HCT116 (cell line): ENCODE measurements at regions not wholly inside any gene's neighbourhood (a gene's known extent, or its start where the extent isn't known, plus 50 kb on each side); places are given as distances from the start of the nearest gene placed in this dataset.

Experiments used
- CTCF ChIP-seq, 3 experiments: fragments of 200-600 bp in 1 of 3; sonication (generic) in 1 of 3; IDR thresholded peaks in 2 of 3; conservative IDR thresholded peaks in 1 of 3; 2 replicates each; pipeline ENCODE4 v1.5.1; 2012 to 2017; ENCODE audit warnings: low read depth in 2 of 3, low read length in 2 of 3, antibody characterized with exemption in 1 of 3, borderline replicate concordance in 1 of 3, control low read depth in 1 of 3, mild to moderate bottlenecking in 1 of 3, mixed read lengths in 1 of 3, mixed run types in 1 of 3, moderate library complexity in 1 of 3; ENCODE audit not compliant: insufficient read depth in 1 of 3
- ELF1 ChIP-seq: IDR thresholded peaks from 2 replicates; pipeline ENCODE4 v1.6.1; 2012; ENCODE audit warnings: low read depth, borderline replicate concordance
- EZH2 ChIP-seq: fragments of 200-600 bp; sonication (generic); IDR thresholded peaks from 2 replicates; pipeline ENCODE4 v1.6.1; 2017; ENCODE audit warnings: antibody characterized with exemption, mixed run types
- EZH2phosphoT487 ChIP-seq: fragments of 200-600 bp; IDR thresholded peaks from 2 replicates; pipeline ENCODE4 v1.6.1; 2018; ENCODE audit warnings: antibody characterized with exemption, borderline replicate concordance
- JUND ChIP-seq: IDR thresholded peaks from 2 replicates; pipeline ENCODE4 v1.6.1; 2012
- MAX ChIP-seq: IDR thresholded peaks from 2 replicates; pipeline ENCODE4 v1.6.1; 2012
- POLR2A ChIP-seq: IDR thresholded peaks from 2 replicates; pipeline ENCODE4 v1.7.0; 2011; ENCODE audit warnings: borderline replicate concordance; ENCODE audit not compliant: insufficient read depth, insufficient read length; ENCODE audit errors: extremely low read depth
- POLR2AphosphoS5 ChIP-seq: IDR thresholded peaks from 2 replicates; pipeline ENCODE4 v1.6.1; 2011; ENCODE audit warnings: mild to moderate bottlenecking, low read depth, low read length, moderate library complexity
- SP1 ChIP-seq: IDR thresholded peaks from 2 replicates; pipeline ENCODE4 v1.6.1; 2012; ENCODE audit warnings: low read depth
- SRF ChIP-seq: IDR thresholded peaks from 2 replicates; pipeline ENCODE4 v1.6.1; 2012; ENCODE audit warnings: low read depth
- TCF7L2 ChIP-seq: IDR thresholded peaks from 2 replicates; pipeline ENCODE4 v1.7.0; 2011; ENCODE audit warnings: borderline replicate concordance, inconsistent platforms; ENCODE audit not compliant: insufficient read depth, insufficient read length; ENCODE audit errors: extremely low read depth
- ZBTB33 ChIP-seq: IDR thresholded peaks from 2 replicates; pipeline ENCODE4 v1.6.1; 2011; ENCODE audit warnings: mild to moderate bottlenecking, low read length, moderate library complexity; ENCODE audit not compliant: insufficient replicate concordance; ENCODE audit errors: extremely low read depth

- TF ChIP-seq EZH2: no peak
- no peak for TF ChIP-seq CTCF (IDR thresholded peaks at IDR 0.05 in 2 of 3, conservative IDR thresholded peaks at IDR 0.05 in 1 of 3; ENCODE audit: borderline replicate concordance in 1 of 3, insufficient read depth in 1 of 3, low read depth in 2 of 3, low read length in 2 of 3)
- TF ChIP-seq POLR2A: no peak
- TF ChIP-seq ELF1: no peak
- no peak for TF ChIP-seq SP1
- no peak for TF ChIP-seq POLR2AphosphoS5
- no peak for TF ChIP-seq TCF7L2
- TF ChIP-seq ZBTB33: no peak
- no peak for TF ChIP-seq MAX
- no peak for TF ChIP-seq EZH2phosphoT487
- no peak for TF ChIP-seq SRF
- no peak for TF ChIP-seq JUND
These were observed 133.8 kb downstream of the GMNC start for GRCh38 chr3:190728574-190729246.
